ENCODE measurements at regions not wholly inside any gene's neighbourhood (a gene's known extent, or its start where the extent isn't known, plus 50 kb on each side); places are given as distances from the start of the nearest gene placed in this dataset.

DNA sequence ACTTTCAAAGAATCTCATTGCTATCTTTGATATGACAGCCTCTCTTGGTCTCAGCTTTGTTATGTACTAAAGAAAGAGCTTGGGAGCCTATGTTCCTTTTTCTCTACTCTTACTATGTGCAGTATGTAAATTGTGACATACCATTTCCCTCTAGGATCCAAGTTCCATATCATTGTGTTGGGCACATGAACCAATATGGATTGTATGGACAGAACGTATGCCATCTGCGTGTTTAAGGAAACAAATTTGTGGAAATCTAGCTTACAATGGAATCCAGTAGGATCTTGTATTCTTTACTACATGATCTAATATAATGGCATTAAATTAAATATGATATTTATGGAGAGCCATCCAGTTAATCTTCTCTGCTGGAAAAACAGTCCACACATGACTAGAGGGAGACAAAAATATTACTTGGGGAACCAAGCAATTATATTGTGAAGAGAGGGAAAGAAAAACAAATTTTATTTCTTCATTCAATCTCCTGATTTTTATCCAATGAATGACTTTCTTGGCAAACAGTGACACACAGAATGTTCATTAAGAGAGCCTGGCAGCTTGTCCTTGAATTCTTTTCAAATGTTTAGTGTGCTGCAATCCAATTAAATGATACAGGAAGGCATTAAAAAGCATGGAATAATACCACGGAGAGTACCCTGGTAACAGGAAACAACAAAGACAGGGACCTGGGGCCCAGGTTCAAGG lies 106.5 kb upstream of the DAB1 start:
- TF ChIP-seq, protein P1, sequence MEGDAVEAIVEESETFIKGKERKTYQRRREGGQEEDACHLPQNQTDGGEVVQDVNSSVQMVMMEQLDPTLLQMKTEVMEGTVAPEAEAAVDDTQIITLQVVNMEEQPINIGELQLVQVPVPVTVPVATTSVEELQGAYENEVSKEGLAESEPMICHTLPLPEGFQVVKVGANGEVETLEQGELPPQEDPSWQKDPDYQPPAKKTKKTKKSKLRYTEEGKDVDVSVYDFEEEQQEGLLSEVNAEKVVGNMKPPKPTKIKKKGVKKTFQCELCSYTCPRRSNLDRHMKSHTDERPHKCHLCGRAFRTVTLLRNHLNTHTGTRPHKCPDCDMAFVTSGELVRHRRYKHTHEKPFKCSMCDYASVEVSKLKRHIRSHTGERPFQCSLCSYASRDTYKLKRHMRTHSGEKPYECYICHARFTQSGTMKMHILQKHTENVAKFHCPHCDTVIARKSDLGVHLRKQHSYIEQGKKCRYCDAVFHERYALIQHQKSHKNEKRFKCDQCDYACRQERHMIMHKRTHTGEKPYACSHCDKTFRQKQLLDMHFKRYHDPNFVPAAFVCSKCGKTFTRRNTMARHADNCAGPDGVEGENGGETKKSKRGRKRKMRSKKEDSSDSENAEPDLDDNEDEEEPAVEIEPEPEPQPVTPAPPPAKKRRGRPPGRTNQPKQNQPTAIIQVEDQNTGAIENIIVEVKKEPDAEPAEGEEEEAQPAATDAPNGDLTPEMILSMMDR (IDR thresholded peaks at IDR 0.05) = no peak
- TF ChIP-seq EZH2phosphoT487 (IDR thresholded peaks at IDR 0.05) = no peak

All from neural progenitor cell (in vitro differentiated cells).